Stimulated activated CD4-positive, alpha-beta T cell treated with anti-CD3 and anti-CD28 coated beads, Interleukin-15, amount 100 ng/mL, for 48 hours (primary cell): ENCODE measurements at regions not wholly inside any gene's neighbourhood (a gene's known extent, or its start where the extent isn't known, plus 50 kb on each side); places are given as distances from the start of the nearest gene placed in this dataset.

Source experiments
- DNase-seq, 2 donors: peaks; one replicate each; pipeline ENCODE4 v3.0.0-alpha.2; 2020; ENCODE audit warnings: low read depth in 2 of 2

DNA sequence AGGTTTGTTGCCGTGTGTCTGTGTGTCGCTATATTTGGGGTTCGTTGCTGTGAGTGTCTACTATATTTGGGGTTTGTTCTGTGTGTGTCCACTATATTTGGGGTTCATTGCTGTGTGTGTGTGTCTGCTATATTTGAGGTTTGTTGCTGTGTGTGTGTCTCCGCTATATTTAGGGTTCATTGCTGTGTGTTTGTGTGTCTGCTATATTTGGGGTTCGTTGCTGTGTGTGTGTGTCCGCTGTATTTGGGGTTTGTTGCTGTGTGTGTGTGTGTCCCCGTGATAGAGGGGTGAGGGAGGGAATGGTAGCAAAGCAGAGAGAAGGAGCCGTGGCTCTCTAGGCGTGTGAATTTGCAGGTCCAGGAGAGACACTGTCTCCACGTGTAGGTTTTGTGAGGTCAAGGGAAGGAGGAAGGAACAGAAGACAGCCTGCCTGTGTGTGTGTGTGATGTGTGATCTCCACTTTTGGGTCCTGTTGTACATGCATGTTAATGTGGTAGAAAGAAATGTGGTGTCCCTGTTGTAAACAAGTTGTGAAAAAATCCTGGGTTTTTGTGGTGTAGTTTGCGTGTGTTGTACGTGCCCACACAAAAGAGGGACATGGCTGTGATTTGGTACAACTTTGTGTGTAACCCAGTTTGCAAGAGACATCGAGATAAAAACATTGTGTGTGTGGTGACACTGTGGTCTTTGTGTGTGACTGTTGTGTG lies 56.3 kb upstream of the ECE1 start:
- DNase-seq = no peak

GRCh38 chr1:21344750-21345443 lies 54.6 kb upstream of the ECE1 start:
- no peak for DNase-seq

DNA sequence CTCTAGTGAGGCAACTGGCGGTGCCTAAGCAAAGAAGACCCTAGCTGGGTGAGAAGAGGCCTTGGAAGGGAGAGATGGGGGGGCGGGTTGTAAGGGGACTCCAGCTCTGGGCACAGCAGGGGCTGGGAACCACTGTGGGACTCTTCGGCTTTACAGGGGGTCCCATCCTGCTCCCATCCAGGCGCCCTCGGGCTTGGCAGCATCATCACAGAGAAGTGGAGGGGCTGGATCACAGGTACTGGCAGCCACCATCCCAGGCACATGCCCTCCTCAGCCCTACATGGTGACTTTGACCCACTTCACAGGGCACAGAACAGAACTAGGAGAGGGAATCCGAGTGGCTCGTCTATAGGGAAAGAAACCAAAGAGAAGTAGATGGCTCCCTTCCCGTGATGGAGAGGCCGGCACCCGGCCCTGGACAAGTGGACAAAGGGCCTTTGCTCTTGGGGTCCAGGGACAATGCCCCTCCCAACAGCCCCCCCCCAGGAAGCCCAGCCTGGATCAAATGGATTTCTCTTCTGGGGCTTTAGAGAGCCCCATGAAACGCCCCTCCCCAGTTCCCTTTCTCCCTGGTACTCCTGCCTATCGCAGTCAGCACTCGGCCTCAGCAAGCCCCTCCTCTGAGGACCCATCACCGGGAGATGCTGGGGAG lies 54.0 kb upstream of the ECE1 start:
- no peak for DNase-seq

DNA sequence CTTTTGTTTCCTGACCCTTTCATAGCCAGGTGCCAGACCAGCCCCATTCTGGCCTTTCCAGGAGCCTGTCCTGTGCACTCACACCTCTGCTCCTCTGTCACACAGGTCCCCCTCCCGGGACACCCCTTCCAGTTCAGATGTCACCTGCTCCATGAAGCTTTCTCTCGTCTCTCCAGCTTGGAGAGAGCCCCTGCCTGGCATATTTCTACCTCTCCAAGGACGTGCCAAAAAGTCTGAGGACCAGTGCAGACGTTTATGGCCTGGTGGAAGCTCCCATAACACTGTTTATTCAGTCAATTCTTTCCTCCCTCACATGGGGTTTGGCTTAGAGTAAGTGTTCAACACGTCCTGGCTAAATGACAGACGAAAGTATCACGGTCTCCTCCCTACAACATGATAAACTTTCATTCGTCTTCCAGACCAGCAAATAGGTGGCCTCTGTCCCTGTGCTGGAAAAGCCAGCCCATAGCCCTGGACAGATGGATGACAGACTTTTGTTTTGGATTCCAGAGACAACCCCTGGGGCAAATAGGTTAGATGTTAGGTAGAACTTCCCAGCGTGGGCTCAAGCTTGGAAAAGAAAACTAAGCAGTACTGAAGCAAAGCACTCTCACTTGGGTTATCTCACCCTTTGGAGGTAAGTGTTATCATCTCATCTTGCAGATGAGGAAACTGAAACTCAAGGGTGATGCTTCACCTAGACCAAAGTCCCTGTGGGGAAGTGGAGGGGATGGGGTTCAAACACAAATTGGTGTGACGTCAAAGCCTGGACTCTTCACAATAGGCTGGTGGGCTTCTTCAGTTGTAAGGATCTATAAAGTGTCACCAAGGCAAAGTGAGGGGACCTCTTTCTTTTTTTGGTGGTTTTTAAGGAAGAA lies 52.9 kb upstream of the ECE1 start:
- no peak for DNase-seq

DNA sequence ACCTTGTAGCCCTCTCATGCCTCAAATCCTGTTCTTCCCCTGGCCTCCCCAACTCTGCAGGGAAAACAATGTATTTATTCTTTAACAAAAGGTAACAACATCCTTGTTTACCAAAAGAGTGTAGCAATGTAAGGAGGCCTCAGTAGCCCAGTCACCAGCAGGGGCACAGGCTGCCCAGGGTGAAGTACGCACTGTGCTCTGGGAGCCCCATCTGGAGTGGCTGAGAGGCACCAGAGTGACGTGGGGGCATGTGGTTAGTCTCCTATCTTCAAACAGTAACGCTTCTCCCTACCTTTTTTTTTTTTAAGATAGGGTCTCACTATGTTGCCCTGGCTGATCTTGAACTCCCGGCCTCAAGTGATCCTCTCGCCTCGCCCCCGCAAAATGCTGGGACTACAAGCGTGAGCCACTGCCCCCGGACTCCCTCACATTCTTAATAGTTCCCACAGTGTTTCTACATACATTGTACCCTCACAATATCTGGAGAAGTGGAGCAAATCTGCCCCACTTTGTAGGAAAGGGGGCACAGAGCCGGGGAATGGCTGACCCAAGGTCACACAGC lies 51.3 kb upstream of the ECE1 start:
- DNase-seq = no peak

DNA sequence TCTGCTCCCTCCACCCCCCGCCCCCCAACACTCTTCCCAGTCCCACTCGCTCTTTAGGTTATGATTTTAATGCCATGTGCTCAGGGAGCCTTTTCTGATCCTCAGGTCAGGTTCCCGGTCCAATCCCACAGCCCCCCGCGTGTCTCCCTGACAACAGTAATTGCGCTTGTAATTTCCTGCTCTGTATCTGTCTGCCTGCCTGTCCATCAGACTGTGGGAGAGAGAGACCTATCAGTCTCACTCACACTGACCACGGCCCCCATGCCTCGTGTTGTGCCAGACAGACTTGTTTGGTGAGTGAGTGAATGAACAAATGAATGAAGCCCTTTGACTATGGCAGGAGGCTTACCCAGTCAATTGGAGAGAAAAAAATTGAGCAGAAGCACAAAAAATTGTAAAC lies 50.8 kb upstream of the ECE1 start:
- no peak for DNase-seq

GRCh38 chr1:21340230-21340945 lies 50.1 kb upstream of the ECE1 start:
- DNase-seq = no peak
